NB4 (cell line): ENCODE measurements at regions not wholly inside any gene's neighbourhood (a gene's known extent, or its start where the extent isn't known, plus 50 kb on each side); places are given as distances from the start of the nearest gene placed in this dataset.

ENCODE experiments used
- DNase-seq: peaks from one replicate; pipeline ENCODE4 v3.0.0; 2010; ENCODE audit warnings: low read depth
- H3K4me3 ChIP-seq: one replicate; pipeline ENCODE4 v1.5.1; 2011; ENCODE audit warnings: mild to moderate bottlenecking, low read depth, low read length, moderate library complexity
- CTCF ChIP-seq: IDR thresholded peaks from one replicate; pipeline ENCODE4 v1.5.1; 2012; ENCODE audit warnings: low read depth, low read length
- MAX ChIP-seq: IDR thresholded peaks from 2 replicates; pipeline ENCODE4 v1.6.1; 2011; ENCODE audit warnings: low read depth, low read length
- MYC ChIP-seq: IDR thresholded peaks from 2 replicates; pipeline ENCODE4 v1.6.1; 2011; ENCODE audit warnings: low read depth, low read length
- POLR2A ChIP-seq: IDR thresholded peaks from 2 replicates; pipeline ENCODE4 v1.6.1; 2011; ENCODE audit warnings: mild to moderate bottlenecking; ENCODE audit not compliant: insufficient read length; ENCODE audit errors: extremely low read depth

- DNase-seq, result no peak
- H3K4me3 ChIP-seq, result no peak overlapping the region
- no peak for TF ChIP-seq POLR2A
- TF ChIP-seq MAX, result no peak
- no peak for TF ChIP-seq MYC
- no peak for TF ChIP-seq CTCF
Observed at GRCh38 chr3:59644479-59645402, 594.9 kb upstream of the CFAP20DC start.

- no peak for TF ChIP-seq MAX
- no peak for TF ChIP-seq POLR2A
- TF ChIP-seq MYC, result no peak
- no peak for TF ChIP-seq CTCF
- no peak overlapping the region for H3K4me3 ChIP-seq
- no peak for DNase-seq
Observed at GRCh38 chr3:59641169-59641899, 591.5 kb upstream of the CFAP20DC start.

- no peak for DNase-seq
- TF ChIP-seq CTCF (no peak), POLR2A (no peak), MYC (no peak), MAX (no peak)
- H3K4me3 ChIP-seq, result no peak overlapping the region
Observed at GRCh38 chr3:59632760-59633573, 583.1 kb upstream of the CFAP20DC start.

GRCh38 chr3:59631482-59631881 lies 581.7 kb upstream of the CFAP20DC start:
- DNase-seq, result no peak
- no peak overlapping the region for H3K4me3 ChIP-seq
- no peak for TF ChIP-seq POLR2A
- TF ChIP-seq MYC, result no peak
- TF ChIP-seq CTCF, result no peak
- TF ChIP-seq MAX, result no peak

- no peak for DNase-seq
- no peak for TF ChIP-seq MYC
- no peak for TF ChIP-seq POLR2A
- no peak for TF ChIP-seq CTCF
- no peak for TF ChIP-seq MAX
Observed at GRCh38 chr3:59621037-59621436, 571.2 kb upstream of the CFAP20DC start.

More at GRCh38 chr3:59621037-59621436, 571.2 kb upstream of the CFAP20DC start:
- no peak overlapping the region for H3K4me3 ChIP-seq
